Lung (tissue), 11 donors: ENCODE measurements at regions not wholly inside any gene's neighbourhood (a gene's known extent, or its start where the extent isn't known, plus 50 kb on each side); places are given as distances from the start of the nearest gene placed in this dataset.

ENCODE experiments used
- ATAC-seq: fragments of 200-7000 bp; cut with Tn5 transposase; one replicate; pipeline ENCODE4 v1.9.1; 2020; ENCODE audit warnings: moderate number of reproducible peaks; ENCODE audit not compliant: insufficient read depth, low FRiP score
- DNase-seq, 3 donors: peaks; one replicate each; pipeline ENCODE4 v3.0.0-alpha.2; 2013 to 2017
- H3K27ac ChIP-seq, 2 donors: one replicate each; pipeline ENCODE4 v1.5.1; 2013; ENCODE audit warnings: mild to moderate bottlenecking in 2 of 2, moderate library complexity in 2 of 2, control low read depth in 1 of 2, inconsistent platforms in 1 of 2, low read depth in 1 of 2, low read length in 1 of 2
- H3K27me3 ChIP-seq, 3 donors: one replicate each; pipeline ENCODE4 v1.5.1; 2013; ENCODE audit warnings: low read length in 2 of 3; ENCODE audit not compliant: control insufficient read depth in 3 of 3, insufficient read depth in 3 of 3
- H3K36me3 ChIP-seq, 4 donors: one replicate each; pipeline ENCODE4 v1.5.1; 2013; ENCODE audit warnings: low read length in 4 of 4, mild to moderate bottlenecking in 1 of 4, moderate library complexity in 1 of 4; ENCODE audit not compliant: control insufficient read depth in 4 of 4, insufficient read depth in 4 of 4
- H3K4me1 ChIP-seq, 5 donors: one replicate each; pipeline ENCODE4 v1.5.1; 2013; ENCODE audit warnings: low read length in 5 of 5, mild to moderate bottlenecking in 2 of 5, moderate library complexity in 1 of 5; ENCODE audit not compliant: control insufficient read depth in 5 of 5, insufficient read depth in 5 of 5
- H3K4me3 ChIP-seq: one replicate; pipeline ENCODE4 v1.5.1; 2013; ENCODE audit warnings: mild to moderate bottlenecking, control low read depth, moderate library complexity
- H3K9ac ChIP-seq, 2 donors: one replicate each; pipeline ENCODE4 v1.5.1; 2013; ENCODE audit warnings: low read length in 2 of 2, control low read depth in 1 of 2; ENCODE audit not compliant: insufficient read depth in 1 of 2
- H3K9me3 ChIP-seq, 4 donors: one replicate each; pipeline ENCODE4 v1.5.1; 2013; ENCODE audit warnings: low read length in 3 of 4, mild to moderate bottlenecking in 1 of 4, moderate library complexity in 1 of 4; ENCODE audit not compliant: control insufficient read depth in 4 of 4, insufficient read depth in 3 of 4
- whole genome bisulfite sequencing, 2 donors: extraction: QIAGEN DNeasy Blood & Tissue Kit; methylation state at CpG; one replicate each; pipeline ENCODE4 v1.1.7; 2013; 5-methylcytosine and 5-hydroxymethylcytosine counted together
- TF ChIP-seq, protein P1 (sequence below): IDR thresholded peaks from 2 replicates; pipeline ENCODE4 v1.5.1; 2012; ENCODE audit warnings: mild to moderate bottlenecking; ENCODE audit errors: control extremely low read depth, extremely low read depth
- donor health status: control.
- donor health status: control.
- donor health status: Bipolar disorder and iron deficiency.
- donor health status: healthy.
- donor health status: DM: yes; HTN: yes; CAD: no.

DNA sequence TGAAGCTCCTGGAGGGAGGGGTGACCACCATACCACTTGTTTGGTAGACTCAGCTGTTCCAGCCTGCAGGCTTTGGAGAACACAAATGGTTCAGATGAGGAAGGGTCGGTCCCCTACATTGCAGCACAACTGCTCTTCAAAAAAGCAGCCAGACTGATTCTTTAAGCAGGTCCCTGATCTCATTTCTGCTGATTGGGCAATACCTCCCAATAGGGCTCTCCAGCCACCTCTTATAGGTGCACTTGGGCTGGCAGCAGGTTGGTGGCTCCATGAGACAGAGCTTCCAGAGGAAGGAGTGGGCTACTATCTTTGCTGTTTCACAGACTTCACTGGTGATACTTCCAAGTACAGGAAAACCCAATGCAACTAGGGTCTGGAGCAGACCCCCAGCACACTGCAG is 65.9 kb upstream of the PEX5L start:
- Histone ChIP-seq H3K9ac (no peak overlapping the region), H3K27ac (no peak overlapping the region), H3K36me3 (no peaks in the 10 kb centered on the region), H3K27me3 (no peaks in the 10 kb centered on the region), H3K4me1 (no peaks in the 10 kb centered on the region), H3K4me3 (no peak overlapping the region), H3K9me3 (no peaks in the 10 kb centered on the region)
- no peak for DNase-seq
- no peak for ATAC-seq
- TF ChIP-seq, protein P1, sequence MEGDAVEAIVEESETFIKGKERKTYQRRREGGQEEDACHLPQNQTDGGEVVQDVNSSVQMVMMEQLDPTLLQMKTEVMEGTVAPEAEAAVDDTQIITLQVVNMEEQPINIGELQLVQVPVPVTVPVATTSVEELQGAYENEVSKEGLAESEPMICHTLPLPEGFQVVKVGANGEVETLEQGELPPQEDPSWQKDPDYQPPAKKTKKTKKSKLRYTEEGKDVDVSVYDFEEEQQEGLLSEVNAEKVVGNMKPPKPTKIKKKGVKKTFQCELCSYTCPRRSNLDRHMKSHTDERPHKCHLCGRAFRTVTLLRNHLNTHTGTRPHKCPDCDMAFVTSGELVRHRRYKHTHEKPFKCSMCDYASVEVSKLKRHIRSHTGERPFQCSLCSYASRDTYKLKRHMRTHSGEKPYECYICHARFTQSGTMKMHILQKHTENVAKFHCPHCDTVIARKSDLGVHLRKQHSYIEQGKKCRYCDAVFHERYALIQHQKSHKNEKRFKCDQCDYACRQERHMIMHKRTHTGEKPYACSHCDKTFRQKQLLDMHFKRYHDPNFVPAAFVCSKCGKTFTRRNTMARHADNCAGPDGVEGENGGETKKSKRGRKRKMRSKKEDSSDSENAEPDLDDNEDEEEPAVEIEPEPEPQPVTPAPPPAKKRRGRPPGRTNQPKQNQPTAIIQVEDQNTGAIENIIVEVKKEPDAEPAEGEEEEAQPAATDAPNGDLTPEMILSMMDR, result no peak
- 47 to 82% methylated on average over 1 of the region's 1 CpG for WGBS, 2 donors

- WGBS, 2 donors, result 57 to 63% methylated on average over 4 of the region's 4 CpGs
- Histone ChIP-seq H3K4me3 (no peak overlapping the region), H3K4me1 (no peaks in the 10 kb centered on the region), H3K27ac (no peak overlapping the region), H3K27me3 (no peaks in the 10 kb centered on the region), H3K9ac (no peak overlapping the region), H3K36me3 (no peaks in the 10 kb centered on the region), H3K9me3 (peaks cover 0 to 4% (median 0%) of the 10 kb centered on the region in 4 donors)
- DNase-seq (no peak), ATAC-seq (no peak)
- TF ChIP-seq, protein P1, result no peak
Measured at GRCh38 chr3:180116203-180116602, 79.5 kb upstream of the PEX5L start.

GRCh38 chr3:180116658-180117057 is 79.9 kb upstream of the PEX5L start:
- H3K4me1 ChIP-seq, result no peaks in the 10 kb centered on the region
- H3K27me3 ChIP-seq, result no peaks in the 10 kb centered on the region
- no peaks in the 10 kb centered on the region for H3K36me3 ChIP-seq
- no peak overlapping the region for H3K4me3 ChIP-seq
- 43 to 49% methylated on average over 2 of the region's 2 CpGs for WGBS, 2 donors
- no peak for ATAC-seq
- DNase-seq, result no peak
- no peak overlapping the region for H3K27ac ChIP-seq
- H3K9ac ChIP-seq, result no peak overlapping the region
- peaks cover 0 to 4% (median 0%) of the 10 kb centered on the region in 4 donors for H3K9me3 ChIP-seq
- TF ChIP-seq, protein P1, result no peak

GRCh38 chr3:180117381-180118163 is 80.8 kb upstream of the PEX5L start:
- 79 to 87% methylated on average over 11 of the region's 11 CpGs for WGBS, 2 donors
- H3K27ac ChIP-seq, result no peak overlapping the region
- H3K9me3 ChIP-seq, result peaks cover 0 to 4% (median 0%) of the 10 kb centered on the region in 4 donors
- no peak for DNase-seq
- no peaks in the 10 kb centered on the region for H3K4me1 ChIP-seq
- TF ChIP-seq, protein P1, result no peak
- no peaks in the 10 kb centered on the region for H3K27me3 ChIP-seq
- ATAC-seq, result no peak
- H3K9ac ChIP-seq, result no peak overlapping the region
- H3K4me3 ChIP-seq, result no peak overlapping the region
- no peaks in the 10 kb centered on the region for H3K36me3 ChIP-seq
